ENCODE measurements at regions not wholly inside any gene's neighbourhood (a gene's known extent, or its start where the extent isn't known, plus 50 kb on each side); places are given as distances from the start of the nearest gene placed in this dataset.
"Not testable (repeated sequence)": the region's sequence is repeated elsewhere in the genome, so short reads cannot be mapped to it uniquely, and the experiment has no call there.

- no peak for DNase-seq
Measured at GRCh38 chr3:34066328-34066727, 267.9 kb downstream of the PDCD6IP start.

GRCh38 chr3:34066999-34067398 is 268.6 kb downstream of the PDCD6IP start:
- no peak for DNase-seq

GRCh38 chr3:34067536-34068051 is 269.2 kb downstream of the PDCD6IP start:
- DNase-seq = no peak

GRCh38 chr3:34068505-34068904 is 270.1 kb downstream of the PDCD6IP start:
- DNase-seq = no peak

DNA sequence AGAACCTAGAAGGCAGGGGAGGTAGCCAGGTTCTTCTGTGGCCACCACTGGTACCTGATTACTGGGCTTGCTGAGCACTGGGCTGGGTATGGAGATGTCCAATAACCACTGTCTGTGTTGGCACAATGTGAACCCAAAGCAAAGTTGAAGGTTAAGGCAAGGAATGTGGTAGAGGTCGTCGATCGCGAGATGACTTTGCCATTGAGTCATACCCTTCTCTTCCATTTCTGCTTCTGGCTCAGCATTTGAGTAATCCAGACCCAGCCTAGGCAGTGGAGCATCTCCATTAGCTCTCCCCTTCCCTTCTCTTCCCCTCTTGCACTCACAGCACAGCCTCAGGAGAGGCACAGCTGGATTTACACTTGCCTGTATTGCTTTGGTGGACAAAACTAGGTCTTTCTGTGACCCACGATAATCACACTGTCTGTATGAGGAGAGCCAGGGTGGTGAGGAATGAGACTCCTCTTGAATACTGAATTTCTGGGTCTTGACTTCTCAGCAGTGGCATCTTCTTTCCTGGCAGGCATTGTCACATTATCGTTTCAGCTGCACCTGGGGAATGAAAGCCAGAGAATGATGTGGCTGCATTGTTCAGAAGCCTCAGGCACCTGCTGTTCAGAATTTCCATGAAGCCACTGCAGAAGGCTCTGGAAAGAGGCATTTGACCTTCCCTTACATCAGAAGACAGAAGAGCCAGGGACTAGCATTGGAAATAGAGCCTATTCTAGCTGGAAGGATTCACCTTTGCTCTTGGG is 272.6 kb downstream of the PDCD6IP start:
- DNase-seq = no peak

DNA sequence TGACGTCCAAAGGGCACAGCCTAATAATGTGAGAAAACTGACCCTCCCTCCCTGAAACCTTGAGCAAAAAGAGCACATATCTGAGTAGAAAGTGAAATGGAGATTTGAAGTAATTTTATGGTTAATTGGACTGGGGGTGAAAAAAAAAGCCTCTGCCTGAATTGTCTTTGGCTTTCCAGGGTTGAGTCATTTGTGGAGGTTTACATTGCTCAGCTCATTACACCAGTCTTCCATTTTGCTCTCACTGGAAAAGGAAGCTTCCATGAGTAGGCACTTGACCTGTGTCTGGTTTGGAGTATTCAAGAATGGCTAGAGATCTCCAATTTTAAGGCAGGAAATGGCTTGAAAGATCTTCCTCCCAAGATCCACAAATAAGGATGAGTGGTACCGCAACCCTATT is 273.9 kb downstream of the PDCD6IP start:
- no peak for DNase-seq

DNA sequence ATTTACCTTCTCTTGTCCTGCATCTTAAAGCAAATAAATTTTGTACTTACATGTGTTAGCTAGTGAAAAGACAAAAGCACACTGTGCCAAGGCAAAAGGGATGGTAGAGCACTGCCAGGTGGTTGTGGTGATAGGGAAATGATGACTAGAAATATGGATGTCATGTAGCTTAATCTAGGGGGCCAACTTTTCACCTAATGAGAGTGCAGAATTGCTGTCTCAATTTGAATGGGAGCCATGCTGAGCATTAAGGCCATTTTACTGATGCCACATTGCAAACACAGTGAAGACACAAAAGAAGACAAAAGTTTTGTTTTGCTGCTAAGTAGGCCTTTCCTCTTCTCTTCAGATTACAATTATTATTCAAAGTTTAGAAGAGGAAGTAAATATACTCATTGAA is 274.7 kb downstream of the PDCD6IP start:
- DNase-seq = no peak

- DNase-seq = no peak
Measured at GRCh38 chr3:34073961-34074360, 275.5 kb downstream of the PDCD6IP start.

DNA sequence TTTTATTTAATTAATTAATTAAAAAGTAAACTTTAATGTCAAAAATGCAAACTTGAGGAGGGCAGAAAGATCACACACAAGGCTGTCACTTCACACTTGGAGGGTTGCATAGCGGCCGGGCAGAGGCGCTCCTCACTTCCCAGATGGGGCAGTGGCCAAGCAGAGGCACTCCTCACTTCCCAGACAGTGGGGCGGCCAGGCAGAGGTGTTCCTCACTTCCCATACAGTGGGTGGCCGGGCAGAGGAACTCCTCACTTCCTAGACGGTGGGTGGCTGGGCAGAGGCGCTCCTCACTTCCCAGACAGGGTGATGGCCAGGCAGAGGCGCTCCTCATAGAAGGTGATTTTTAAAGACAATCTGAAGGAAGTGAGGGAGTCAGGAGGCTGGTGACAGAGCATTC is 277.5 kb downstream of the PDCD6IP start:
- no peak for DNase-seq

- DNase-seq = no peak
Measured at GRCh38 chr3:34077417-34078195, 279.2 kb downstream of the PDCD6IP start.

GRCh38 chr3:34078418-34078817 is 280.0 kb downstream of the PDCD6IP start:
- no peak for DNase-seq

DNA sequence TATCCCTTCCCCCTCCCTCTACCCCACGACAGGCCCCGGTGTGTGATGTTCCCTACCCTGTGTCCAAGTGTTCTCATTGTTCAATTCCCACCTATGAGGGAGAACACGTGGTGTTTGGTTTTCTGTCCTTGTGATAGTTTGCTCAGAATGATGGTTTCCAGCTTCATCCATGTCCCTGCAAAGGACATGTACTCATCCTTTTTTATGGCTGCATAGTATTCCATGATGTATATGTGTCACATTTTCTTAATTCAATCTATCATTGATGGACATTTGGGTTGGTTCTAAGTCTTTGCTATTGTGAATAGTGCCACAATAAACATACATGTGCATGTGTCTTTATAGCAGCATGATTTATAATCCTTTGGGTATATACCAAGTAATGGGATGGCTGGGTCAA is 281.4 kb downstream of the PDCD6IP start:
- not testable (repeated sequence) for DNase-seq

DNA sequence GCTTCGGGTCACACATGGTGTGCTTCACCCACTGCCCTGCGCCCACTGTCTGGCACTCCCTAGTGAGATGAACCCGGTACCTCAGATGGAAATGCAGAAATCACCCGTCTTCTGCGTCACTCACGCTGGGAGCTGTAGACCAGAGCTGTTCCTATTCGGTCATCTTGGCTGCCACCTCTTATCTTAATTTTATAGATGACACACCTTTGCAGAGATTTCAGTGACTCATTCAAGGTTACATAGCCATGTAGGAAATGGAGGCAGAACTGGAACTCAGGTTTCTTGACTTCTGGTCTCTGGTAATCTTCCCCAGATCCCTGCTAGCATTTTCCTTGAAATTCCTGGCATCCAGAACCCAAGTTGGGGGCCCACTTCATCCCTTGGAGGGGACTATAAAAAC is 291.9 kb downstream of the PDCD6IP start:
- not testable (repeated sequence) for DNase-seq

GRCh38 chr3:34090876-34091275 is 292.4 kb downstream of the PDCD6IP start:
- DNase-seq = no peak

DNA sequence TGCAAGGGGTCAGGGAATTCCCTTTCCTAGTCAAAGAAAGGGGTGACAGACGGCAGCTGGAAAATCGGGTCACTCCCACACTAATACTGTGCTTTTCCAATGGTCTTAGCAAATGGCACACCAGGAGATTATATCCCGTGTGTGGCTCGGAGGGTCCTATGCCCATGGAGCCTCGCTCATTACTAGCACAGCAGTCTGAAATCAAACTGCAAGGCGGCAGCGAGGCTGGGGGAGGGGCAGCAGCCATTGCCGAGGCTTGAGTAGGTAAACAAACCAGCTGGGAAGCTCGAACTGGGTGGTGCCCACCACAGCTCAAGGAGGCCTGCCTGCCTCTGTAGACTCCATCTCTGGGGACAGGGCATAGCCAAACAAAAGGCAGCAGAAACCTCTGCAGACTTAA is 295.9 kb downstream of the PDCD6IP start:
- DNase-seq = not testable (repeated sequence)

- peak; percentile 47 for DNase-seq
Measured at GRCh38 chr3:34102288-34102687, 303.9 kb downstream of the PDCD6IP start.

DNA sequence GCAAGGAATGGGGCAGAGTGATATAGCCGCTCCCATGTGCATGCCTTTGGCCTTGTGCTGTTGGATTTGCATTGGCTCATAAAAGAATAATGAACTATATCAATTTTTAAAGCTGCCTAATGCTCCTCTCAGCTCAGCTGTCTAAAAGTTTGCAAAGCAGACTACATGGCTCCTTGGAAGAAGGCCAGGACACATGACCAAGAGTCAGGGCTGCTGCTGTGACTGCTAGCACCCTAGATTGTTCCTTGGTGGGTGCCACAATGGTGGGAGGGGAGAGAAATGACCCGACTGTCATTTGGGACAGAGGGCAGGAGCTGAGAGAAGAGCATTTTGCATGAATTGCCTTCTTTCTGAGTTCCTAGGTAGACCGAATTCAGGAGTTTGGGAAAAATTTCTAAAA is 307.9 kb downstream of the PDCD6IP start:
- no peak for DNase-seq

DNA sequence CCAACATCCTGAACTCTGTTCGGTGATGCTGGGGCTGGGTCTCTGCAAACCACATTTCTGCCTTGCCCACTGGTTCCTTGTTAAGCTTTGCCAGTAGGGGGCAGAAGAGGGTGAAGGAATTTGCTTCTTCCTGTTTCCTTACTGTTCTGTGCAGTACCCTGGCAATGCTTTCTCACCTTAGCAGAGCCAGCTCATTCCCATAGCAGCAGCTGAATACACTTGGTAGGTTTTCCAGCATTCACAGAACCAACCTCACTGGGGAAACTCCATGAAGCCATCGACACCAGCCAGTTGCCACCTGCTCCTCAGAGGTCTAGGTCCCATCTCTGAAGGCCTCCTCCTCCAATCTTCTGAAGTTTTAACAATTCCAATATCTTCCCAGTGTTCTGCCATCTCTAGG is 308.4 kb downstream of the PDCD6IP start:
- DNase-seq = peak; percentile 28

GRCh38 chr3:34107669-34108068 is 309.2 kb downstream of the PDCD6IP start:
- DNase-seq = no peak

GRCh38 chr3:34109021-34109420 is 310.6 kb downstream of the PDCD6IP start:
- no peak for DNase-seq

GRCh38 chr3:34109846-34110245 is 311.4 kb downstream of the PDCD6IP start:
- no peak for DNase-seq

- DNase-seq = no peak
Measured at GRCh38 chr3:34111361-34111760, 312.9 kb downstream of the PDCD6IP start.

DNA sequence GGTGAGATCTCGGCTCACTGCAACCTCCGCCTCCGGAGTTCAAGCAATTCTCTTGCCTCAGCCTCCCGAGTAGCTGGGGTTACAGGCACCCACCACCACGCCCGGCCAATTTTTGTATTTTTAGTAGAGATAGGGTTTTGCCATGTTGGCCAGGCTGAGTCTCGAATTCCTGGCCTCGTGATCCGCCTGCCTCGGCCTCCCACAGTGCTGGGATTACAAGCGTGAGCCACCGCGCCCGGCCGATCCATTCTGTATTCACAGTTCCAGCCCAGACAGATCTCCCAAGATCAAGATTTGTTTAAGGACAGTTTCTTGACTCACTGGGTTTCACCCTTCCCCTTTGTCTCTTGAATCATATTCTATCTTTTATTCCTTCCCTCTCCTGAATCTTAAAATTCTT is 313.8 kb downstream of the PDCD6IP start:
- DNase-seq = not testable (repeated sequence)

DNA sequence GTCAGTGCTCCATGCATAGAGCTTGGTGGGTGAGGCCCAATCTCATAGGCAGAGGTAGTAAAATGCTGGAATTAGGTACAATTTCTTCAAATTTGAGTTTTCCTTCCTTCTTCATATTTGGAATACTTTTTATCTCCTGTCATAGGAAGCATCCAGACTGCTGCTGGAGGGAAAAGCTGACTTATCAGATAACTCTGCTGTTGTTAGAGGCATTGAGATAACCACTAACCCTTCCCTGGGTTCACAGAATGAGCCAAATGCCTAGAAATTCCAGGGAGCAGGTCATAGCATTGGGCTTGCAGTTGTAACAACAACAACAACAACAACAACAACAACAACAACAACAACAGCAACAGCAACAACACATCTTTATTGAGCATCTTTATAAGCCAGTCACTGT is 332.7 kb downstream of the PDCD6IP start:
- DNase-seq = no peak
